Erythroblast (primary cell): ENCODE measurements at regions not wholly inside any gene's neighbourhood (a gene's known extent, or its start where the extent isn't known, plus 50 kb on each side); places are given as distances from the start of the nearest gene placed in this dataset.

Experiments used
- GATA1 ChIP-seq: IDR thresholded peaks from 2 replicates; pipeline ENCODE4 v1.6.1; 2011; ENCODE audit warnings: low read depth, mild to moderate bottlenecking, control low read depth, low read length, moderate library complexity
- POLR2A ChIP-seq: IDR thresholded peaks from 2 replicates; pipeline ENCODE4 v1.6.1; 2011; ENCODE audit warnings: mild to moderate bottlenecking, low read length

DNA sequence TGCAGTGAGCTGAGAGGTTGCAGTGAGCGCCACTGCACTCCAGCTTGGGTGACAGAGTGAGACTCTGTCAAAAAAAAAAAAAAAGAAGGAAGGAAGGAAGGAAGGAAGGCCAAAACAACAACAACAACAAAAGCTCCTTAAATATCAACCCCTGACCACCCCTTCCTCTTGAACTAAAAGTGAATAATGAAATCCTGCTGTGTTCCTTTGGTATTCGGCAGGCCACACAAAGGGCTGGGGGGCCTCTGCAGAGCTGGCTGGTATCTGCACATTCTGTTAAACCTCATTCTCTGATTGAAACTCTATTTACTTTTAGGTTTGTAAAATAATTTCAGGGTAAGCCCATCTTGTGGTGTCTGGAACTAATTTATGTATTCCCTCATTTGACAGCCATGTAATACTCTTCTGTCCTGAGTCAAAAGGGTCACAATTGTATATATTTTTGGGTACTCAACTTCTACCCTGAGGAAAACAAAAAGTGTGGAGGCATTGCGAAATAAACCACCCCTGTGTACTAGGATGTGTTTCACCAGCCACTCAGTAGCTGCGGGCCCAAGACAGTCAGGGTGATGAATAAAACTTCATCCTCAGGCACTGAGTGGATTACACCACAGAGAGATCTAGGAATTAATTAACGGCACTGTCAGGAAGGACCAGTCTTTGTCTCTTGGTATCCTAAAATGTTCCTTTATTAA lies 446.4 kb upstream of the PFKP start:
- TF ChIP-seq POLR2A = no peak
- no peak for TF ChIP-seq GATA1
